Jurkat, Clone E6-1 (cell line): ENCODE measurements at regions not wholly inside any gene's neighbourhood (a gene's known extent, or its start where the extent isn't known, plus 50 kb on each side); places are given as distances from the start of the nearest gene placed in this dataset.

Experiments used
- DNase-seq: peaks from one replicate; pipeline ENCODE4 v3.0.0-alpha.2; 2011; ENCODE audit warnings: low read depth, low spot score
- H3K4me3 ChIP-seq: 2 replicates; pipeline ENCODE4 v1.5.1; 2011; ENCODE audit warnings: mild to moderate bottlenecking, low read length, control low read depth, moderate library complexity

GRCh38 chr20:39259010-39259803 is 297.1 kb downstream of the DHX35 start:
- no peak overlapping the region for H3K4me3 ChIP-seq
- no peak for DNase-seq

- no peak overlapping the region for H3K4me3 ChIP-seq
- no peak for DNase-seq
Observed at GRCh38 chr20:39258253-39258652, 296.1 kb downstream of the DHX35 start.

- DNase-seq = no peak
Observed at GRCh38 chr20:39253051-39253755, 291.1 kb downstream of the DHX35 start.

GRCh38 chr20:39252035-39252434 is 289.9 kb downstream of the DHX35 start:
- no peak overlapping the region for H3K4me3 ChIP-seq
- DNase-seq = no peak

More at GRCh38 chr20:39253051-39253755, 291.1 kb downstream of the DHX35 start:
- no peak overlapping the region for H3K4me3 ChIP-seq

GRCh38 chr20:39249798-39250197 is 287.7 kb downstream of the DHX35 start:
- peak; percentile 86 for DNase-seq

GRCh38 chr20:39248862-39249485 is 286.8 kb downstream of the DHX35 start:
- DNase-seq = peak; percentile 68
- H3K4me3 ChIP-seq = peak overlapping the region; percentile 31

More at GRCh38 chr20:39249798-39250197, 287.7 kb downstream of the DHX35 start:
- peak overlapping the region; percentile 31 for H3K4me3 ChIP-seq

GRCh38 chr20:39248171-39248861 is 286.2 kb downstream of the DHX35 start:
- no peak overlapping the region for H3K4me3 ChIP-seq
- DNase-seq = no peak

GRCh38 chr20:39246436-39246835 is 284.3 kb downstream of the DHX35 start:
- DNase-seq = peak; percentile 62
- H3K4me3 ChIP-seq = peak overlapping the region; percentile 5

- DNase-seq = peak; percentile 96
- peak overlapping the region; percentile 45 for H3K4me3 ChIP-seq
Observed at GRCh38 chr20:39245685-39246311, 283.7 kb downstream of the DHX35 start.

- no peak overlapping the region for H3K4me3 ChIP-seq
Observed at GRCh38 chr20:39243962-39244361, 281.8 kb downstream of the DHX35 start.

GRCh38 chr20:39242614-39243013 is 280.5 kb downstream of the DHX35 start:
- no peak overlapping the region for H3K4me3 ChIP-seq
- DNase-seq = no peak

More at GRCh38 chr20:39243962-39244361, 281.8 kb downstream of the DHX35 start:
- no peak for DNase-seq

- no peak for DNase-seq
- no peak overlapping the region for H3K4me3 ChIP-seq
Observed at GRCh38 chr20:39234520-39235095, 272.5 kb downstream of the DHX35 start.

GRCh38 chr20:39233755-39234154 is 271.6 kb downstream of the DHX35 start:
- H3K4me3 ChIP-seq = no peak overlapping the region
- no peak for DNase-seq

GRCh38 chr20:39227416-39227815 is 265.3 kb downstream of the DHX35 start:
- DNase-seq = no peak
- no peak overlapping the region for H3K4me3 ChIP-seq

- no peak overlapping the region for H3K4me3 ChIP-seq
- no peak for DNase-seq
Observed at GRCh38 chr20:39225978-39226377, 263.8 kb downstream of the DHX35 start.

GRCh38 chr20:39225536-39225935 is 263.4 kb downstream of the DHX35 start:
- H3K4me3 ChIP-seq = no peak overlapping the region
- no peak for DNase-seq

GRCh38 chr20:39222101-39222500 is 260.0 kb downstream of the DHX35 start:
- no peak for DNase-seq
- H3K4me3 ChIP-seq = no peak overlapping the region

GRCh38 chr20:39216195-39216594 is 254.1 kb downstream of the DHX35 start:
- no peak for DNase-seq

GRCh38 chr20:39214828-39215227 is 252.7 kb downstream of the DHX35 start:
- H3K4me3 ChIP-seq = no peak overlapping the region
- DNase-seq = no peak

More at GRCh38 chr20:39216195-39216594, 254.1 kb downstream of the DHX35 start:
- H3K4me3 ChIP-seq = no peak overlapping the region
